Esophagus squamous epithelium (tissue), 5 donors: ENCODE measurements at regions not wholly inside any gene's neighbourhood (a gene's known extent, or its start where the extent isn't known, plus 50 kb on each side); places are given as distances from the start of the nearest gene placed in this dataset.
A peak's percentile ranks its signal among the peaks of the same experiment; 100 is the strongest.
"Not testable (repeated sequence)": the region's sequence is repeated elsewhere in the genome, so short reads cannot be mapped to it uniquely, and the experiment has no call there.

Experiments
- DNase-seq: peaks from one replicate; lab custom pipeline; 2025; lab: John Stamatoyannopoulos, UW
- H3K27ac ChIP-seq, 4 donors: fragments of 200-600 bp; sonication (generic); one replicate each; pipeline ENCODE4 v1.5.1; 2016 to 2019; ENCODE audit warnings: mild to moderate bottlenecking in 1 of 4
- H3K27me3 ChIP-seq, 4 donors: fragments of 200-600 bp; sonication (generic); 1 replicate in 3 of 4; 2 replicates in 1 of 4; pipeline versions ENCODE4 v1.5.1 to v1.6.0; 2017 to 2021; ENCODE audit warnings: antibody characterized with exemption in 1 of 4
- H3K36me3 ChIP-seq, 3 donors: fragments of 200-600 bp; sonication (generic); one replicate each; pipeline ENCODE4 v1.5.1; 2016 to 2019
- H3K4me1 ChIP-seq, 3 donors: fragments of 200-600 bp; sonication (generic); one replicate each; pipeline ENCODE4 v1.5.1; 2017 to 2019
- H3K4me3 ChIP-seq, 4 donors: fragments of 200-600 bp; sonication (generic); 1 replicate in 3 of 4; 2 replicates in 1 of 4; pipeline ENCODE4 v1.5.1; 2016 to 2019; ENCODE audit warnings: mild to moderate bottlenecking in 2 of 4, moderate library complexity in 1 of 4
- H3K9me3 ChIP-seq, 3 donors: fragments of 200-600 bp; sonication (generic); one replicate each; pipeline ENCODE4 v1.5.1; 2016 to 2019
- CTCF ChIP-seq, 6 experiments: fragments of 450-650 bp in 4 of 6; fragments of 200-600 bp in 2 of 6; sonication (generic) in 2 of 6; IDR thresholded peaks; one replicate each; pipeline ENCODE4 v1.5.1; 2016 to 2019; ENCODE audit warnings: antibody characterized with exemption in 6 of 6, mild to moderate bottlenecking in 4 of 6, moderate library complexity in 4 of 6
- POLR2A ChIP-seq, 4 donors: fragments of 450-650 bp; IDR thresholded peaks; one replicate each; pipeline ENCODE4 v1.6.1; 2017; ENCODE audit warnings: antibody characterized with exemption in 4 of 4, mild to moderate bottlenecking in 4 of 4, moderate library complexity in 3 of 4
- WGBS, 2 donors: methylation state at CpG; one replicate each; pipeline ENCODE4 v1.1.5; 2018; 5-methylcytosine and 5-hydroxymethylcytosine counted together
- intact Hi-C: fragments of 100-400 bp; cut with DNase I; formaldehyde crosslinking; loops from one replicate; pipeline ENCODE4 v1.15.0; 2022
- donor health status: DM: yes; HTN: yes; CAD: no.

- Histone ChIP-seq H3K27ac (no peak overlapping the region), H3K36me3 (no peaks in the 10 kb centered on the region), H3K4me1 (no peaks in the 10 kb centered on the region), H3K27me3 (no peaks in the 10 kb centered on the region), H3K9me3 (no peaks in the 10 kb centered on the region), H3K4me3 (no peak overlapping the region)
- DNase-seq: no peak
- intact Hi-C loops: no loop called here
- WGBS, 2 donors: 72 to 77% methylated on average over 2 of the region's 2 CpGs
- TF ChIP-seq POLR2A (IDR thresholded peaks at IDR 0.05) (no peak), CTCF (IDR thresholded peaks at IDR 0.05) (no peak)
These were observed 106.2 kb upstream of the EMB start for GRCh38 chr5:50547303-50547702.

GRCh38 chr5:50550267-50550666 lies 109.2 kb upstream of the EMB start:
- intact Hi-C loops: no loop called here
- TF ChIP-seq POLR2A (IDR thresholded peaks at IDR 0.05) (no peak), CTCF (IDR thresholded peaks at IDR 0.05) (no peak)
- H3K27ac ChIP-seq: no peak overlapping the region

GRCh38 chr5:50550993-50551392 lies 109.9 kb upstream of the EMB start:
- no peak for DNase-seq
- Histone ChIP-seq H3K36me3 (no peaks in the 10 kb centered on the region), H3K27me3 (no peaks in the 10 kb centered on the region), H3K9me3 (no peaks in the 10 kb centered on the region), H3K4me3 (no peak overlapping the region), H3K27ac (no peak overlapping the region), H3K4me1 (peaks cover 0 to 6% (median 0%) of the 10 kb centered on the region in 3 donors)
- intact Hi-C loops: no loop called here
- TF ChIP-seq CTCF (IDR thresholded peaks at IDR 0.05) (no peak), POLR2A (IDR thresholded peaks at IDR 0.05) (no peak)
- WGBS, 2 donors: 86 to 87% methylated on average over 3 of the region's 3 CpGs

More at GRCh38 chr5:50550267-50550666, 109.2 kb upstream of the EMB start:
- Histone ChIP-seq H3K4me1 (peaks cover 0 to 6% (median 0%) of the 10 kb centered on the region in 3 donors), H3K9me3 (no peaks in the 10 kb centered on the region), H3K36me3 (no peaks in the 10 kb centered on the region), H3K4me3 (no peak overlapping the region), H3K27me3 (no peaks in the 10 kb centered on the region)
- no peak for DNase-seq

GRCh38 chr5:50553560-50553984 lies 112.5 kb upstream of the EMB start:
- Histone ChIP-seq H3K27me3 (no peaks in the 10 kb centered on the region), H3K9me3 (no peaks in the 10 kb centered on the region), H3K4me1 (peaks cover 0 to 6% (median 0%) of the 10 kb centered on the region in 3 donors), H3K36me3 (no peaks in the 10 kb centered on the region), H3K4me3 (peak overlapping the region in 3 of 4 donors; percentile 11 to 40 (median 19)), H3K27ac (no peak overlapping the region)
- no peak for TF ChIP-seq POLR2A (IDR thresholded peaks at IDR 0.05)
- TF ChIP-seq CTCF (IDR thresholded peaks at IDR 0.05): no peak
- 41 to 52% methylated on average over 4 of the region's 4 CpGs for WGBS, 2 donors
- no peak for DNase-seq
- intact Hi-C loops: no loop called here

GRCh38 chr5:50558640-50559039 lies 107.8 kb upstream of the PARP8 start:
- H3K36me3 ChIP-seq, DNase-seq, H3K4me1 ChIP-seq, H3K4me3 ChIP-seq, H3K27me3 ChIP-seq, H3K9me3 ChIP-seq, intact Hi-C loops, H3K27ac ChIP-seq: not testable (repeated sequence)

- intact Hi-C loops: no loop called here
- H3K27me3 ChIP-seq: no peaks in the 10 kb centered on the region
- no peaks in the 10 kb centered on the region for H3K9me3 ChIP-seq
- TF ChIP-seq CTCF (IDR thresholded peaks at IDR 0.05) (no peak), POLR2A (IDR thresholded peaks at IDR 0.05) (no peak)
- no peaks in the 10 kb centered on the region for H3K4me1 ChIP-seq
- no peaks in the 10 kb centered on the region for H3K36me3 ChIP-seq
- no peak overlapping the region for H3K4me3 ChIP-seq
- no peak for DNase-seq
- 88 to 90% methylated on average over 1 of the region's 1 CpG for WGBS, 2 donors
- no peak overlapping the region for H3K27ac ChIP-seq
These were observed 106.5 kb upstream of the PARP8 start for GRCh38 chr5:50559955-50560354.
